H1 (cell line): ENCODE measurements at regions not wholly inside any gene's neighbourhood (a gene's known extent, or its start where the extent isn't known, plus 50 kb on each side); places are given as distances from the start of the nearest gene placed in this dataset.

Experiments used
- CTCF ChIA-PET: fragments of 300-600 bp; sonication (Branson Sonifier 250); formaldehyde crosslinking; loops from one replicate; lab custom pipeline; 2021; ENCODE audit not compliant: partially characterized antibody; lab: Charles Lee
- POLR2A ChIA-PET: fragments of 300-600 bp; sonication (Branson Sonifier 250); formaldehyde crosslinking; loops from one replicate; lab custom pipeline; 2021; ENCODE audit warnings: inconsistent platforms; ENCODE audit not compliant: partially characterized antibody; lab: Charles Lee
- DNase-seq, 2 experiments: peaks; one replicate each; pipeline versions ENCODE4 v3.0.0 to v3.0.0-alpha.2; 2010 to 2022; ENCODE audit warnings: low spot score in 2 of 2, low read depth in 1 of 2, mixed read lengths in 1 of 2
- FAIRE-seq: peaks from 2 replicates; lab custom pipeline; 2011; peaks lifted over from hg19 to GRCh38; lab: Jason Lieb, UNC
- H2AFZ ChIP-seq: 2 replicates; pipeline ENCODE4 v1.8.1; 2012; ENCODE audit warnings: low read length, inconsistent platforms
- H2AK5ac ChIP-seq: 2 replicates; pipeline ENCODE4 v1.6.1; 2013; ENCODE audit warnings: low read depth, low read length
- H2BK120ac ChIP-seq: replicated peaks from 2 replicates; pipeline ENCODE3; 2013; ENCODE audit warnings: low read depth, low read length, inconsistent platforms
- H2BK12ac ChIP-seq: 2 replicates; pipeline ENCODE4 v1.6.1; 2013; ENCODE audit warnings: low read depth, low read length
- H2BK15ac ChIP-seq: 2 replicates; pipeline ENCODE4 v1.6.1; 2013; ENCODE audit warnings: low read length
- H2BK20ac ChIP-seq: 2 replicates; pipeline ENCODE4 v1.6.1; 2013; ENCODE audit warnings: low read length
- H2BK5ac ChIP-seq: 2 replicates; pipeline ENCODE4 v1.6.1; 2013; ENCODE audit warnings: low read depth, low read length
- H3K14ac ChIP-seq: 2 replicates; pipeline ENCODE4 v1.6.1; 2013; ENCODE audit warnings: inconsistent platforms; ENCODE audit not compliant: insufficient read length
- H3K18ac ChIP-seq: 2 replicates; pipeline ENCODE4 v1.6.1; 2013; ENCODE audit warnings: low read length; ENCODE audit errors: extremely low read depth
- H3K23ac ChIP-seq: 2 replicates; pipeline ENCODE4 v1.6.1; 2013; ENCODE audit warnings: inconsistent platforms; ENCODE audit not compliant: insufficient read length
- H3K23me2 ChIP-seq: 2 replicates; pipeline ENCODE4 v1.6.1; 2013; ENCODE audit warnings: low read depth, low read length
- H3K27ac ChIP-seq: 2 replicates; pipeline ENCODE4 v1.6.1; 2011; ENCODE audit warnings: low read depth, low read length, inconsistent platforms
- H3K27me3 ChIP-seq, 4 experiments: replicated peaks in 1 of 4; 1 replicate in 1 of 4; 2 replicates in 3 of 4; pipeline versions ENCODE4 v1.6.1 to v1.8.1; 2011 to 2013; ENCODE audit warnings: low read length in 3 of 4, mild to moderate bottlenecking in 3 of 4, inconsistent platforms in 2 of 4, mixed read lengths in 2 of 4, moderate library complexity in 1 of 4; ENCODE audit not compliant: control insufficient read depth in 3 of 4, insufficient read depth in 3 of 4; ENCODE audit errors: extremely low read depth in 1 of 4
- H3K36me3 ChIP-seq, 4 experiments: 2 replicates each; pipeline versions ENCODE4 v1.6.1 to v1.8.1; 2011 to 2013; ENCODE audit warnings: mild to moderate bottlenecking in 4 of 4, low read length in 3 of 4, moderate library complexity in 2 of 4, control low read depth in 1 of 4, inconsistent platforms in 1 of 4; ENCODE audit not compliant: insufficient read depth in 4 of 4, control insufficient read depth in 2 of 4
- H3K4ac ChIP-seq: replicated peaks from 2 replicates; pipeline ENCODE3; 2013; ENCODE audit warnings: low read length, low read depth, mixed read lengths, inconsistent platforms; ENCODE audit not compliant: insufficient read length
- H3K4me1 ChIP-seq, 4 experiments: replicated peaks in 1 of 4; 1 replicate in 1 of 4; 2 replicates in 3 of 4; pipeline versions ENCODE4 v1.6.1 to v1.8.1; 2011 to 2013; ENCODE audit warnings: low read length in 3 of 4, inconsistent platforms in 2 of 4, mixed read lengths in 1 of 4; ENCODE audit not compliant: insufficient read depth in 4 of 4, control insufficient read depth in 3 of 4
- H3K4me2 ChIP-seq, 2 experiments: 2 replicates each; pipeline versions ENCODE4 v1.6.1 to v1.8.1; 2011 to 2013; ENCODE audit warnings: low read depth in 2 of 2, low read length in 2 of 2, control low read depth in 1 of 2, inconsistent platforms in 1 of 2, mild to moderate bottlenecking in 1 of 2; ENCODE audit not compliant: insufficient read depth in 1 of 2
- H3K4me3 ChIP-seq, 4 experiments: fragments of 200-600, 300-600 bp in 1 of 4; sonication (generic), shearing (Covaris generic), sonication (Bioruptor Twin) in 1 of 4; 2 replicates each; pipeline versions ENCODE4 v1.5.1 to v1.8.1; 2011 to 2016; ENCODE audit warnings: low read length in 4 of 4, low read depth in 3 of 4, control low read depth in 2 of 4, inconsistent platforms in 2 of 4, mild to moderate bottlenecking in 2 of 4, mixed read lengths in 1 of 4, moderate library complexity in 1 of 4; ENCODE audit not compliant: insufficient read depth in 2 of 4; ENCODE audit errors: extremely low read depth in 1 of 4
- H3K56ac ChIP-seq: replicated peaks from 2 replicates; pipeline ENCODE3; 2013; ENCODE audit warnings: low read depth, mild to moderate bottlenecking, mixed read lengths, low read length, inconsistent platforms; ENCODE audit not compliant: insufficient read length
- H3K79me1 ChIP-seq: 2 replicates; pipeline ENCODE4 v1.6.1; 2013; ENCODE audit warnings: low read depth, low read length, control low read depth
- H3K79me2 ChIP-seq, 2 experiments: 2 replicates each; pipeline versions ENCODE4 v1.6.1 to v1.8.1; 2012 to 2013; ENCODE audit warnings: low read length in 2 of 2, mild to moderate bottlenecking in 2 of 2, inconsistent platforms in 1 of 2; ENCODE audit not compliant: insufficient read depth in 2 of 2, control insufficient read depth in 1 of 2
- H3K9ac ChIP-seq, 4 experiments: replicated peaks in 1 of 4; 1 replicate in 1 of 4; 2 replicates in 3 of 4; pipeline versions ENCODE4 v1.6.1 to v1.8.1; 2011 to 2013; ENCODE audit warnings: low read depth in 3 of 4, low read length in 3 of 4, control low read depth in 2 of 4, mild to moderate bottlenecking in 2 of 4, moderate library complexity in 2 of 4, inconsistent platforms in 1 of 4; ENCODE audit errors: extremely low read depth in 1 of 4
- H3K9me3 ChIP-seq, 2 experiments: 2 replicates each; pipeline versions ENCODE4 v1.6.1 to v1.8.1; 2012 to 2013; ENCODE audit warnings: mild to moderate bottlenecking in 2 of 2, moderate library complexity in 2 of 2, control low read depth in 1 of 2, inconsistent platforms in 1 of 2, low read depth in 1 of 2, low read length in 1 of 2, mixed read lengths in 1 of 2; ENCODE audit not compliant: insufficient read depth in 2 of 2
- H4K20me1 ChIP-seq, 2 experiments: replicated peaks in 1 of 2; 2 replicates each; pipeline versions ENCODE3 to v1.8.1; 2011 to 2013; ENCODE audit warnings: inconsistent platforms in 2 of 2, low read length in 2 of 2, mild to moderate bottlenecking in 1 of 2; ENCODE audit not compliant: insufficient read depth in 2 of 2, control insufficient read depth in 1 of 2
- H4K5ac ChIP-seq: 2 replicates; pipeline ENCODE4 v1.6.1; 2013; ENCODE audit warnings: low read length, low read depth, mixed read lengths, inconsistent platforms; ENCODE audit not compliant: insufficient read length
- H4K8ac ChIP-seq: 2 replicates; pipeline ENCODE4 v1.8.0; 2013; ENCODE audit warnings: mild to moderate bottlenecking, moderate library complexity, low read length, inconsistent platforms; ENCODE audit not compliant: insufficient read depth; ENCODE audit errors: extremely low read depth
- H4K91ac ChIP-seq: replicated peaks from 2 replicates; pipeline ENCODE3; 2013; ENCODE audit warnings: low read length, mixed read lengths, inconsistent platforms; ENCODE audit not compliant: insufficient read length
- KDM5A ChIP-seq: fragments of 200-600 bp; IDR thresholded peaks from 2 replicates; pipeline ENCODE4 v1.7.1; 2012; ENCODE audit warnings: mild to moderate bottlenecking, low read length, inconsistent platforms, mixed read lengths
- NANOG ChIP-seq: IDR thresholded peaks from 2 replicates; pipeline ENCODE4 v1.6.1; 2011; ENCODE audit warnings: low read length, low read depth, mild to moderate bottlenecking, inconsistent platforms; ENCODE audit not compliant: insufficient read depth, poor library complexity, severe bottlenecking
- NRF1 ChIP-seq: IDR thresholded peaks from 2 replicates; pipeline ENCODE4 v1.6.1; 2011; ENCODE audit warnings: mild to moderate bottlenecking, low read depth, low read length, improper control_type of control experiment
- POLR2AphosphoS5 ChIP-seq: IDR thresholded peaks from 2 replicates; pipeline ENCODE4 v1.6.1; 2011; ENCODE audit warnings: low read depth, low read length
- WGBS, 2 experiments: shearing (Covaris generic) in 1 of 2; methylation state at CpG; one replicate each; pipeline versions ENCODE4 v1.1.6 to v1.1.7; 2013 to 2015; ENCODE audit warnings: low lambda C conversion rate in 2 of 2, mixed read lengths in 2 of 2, inconsistent platforms in 1 of 2, low coverage in 1 of 2, missing lambda C conversion rate in 1 of 2; ENCODE audit not compliant: insufficient replicate concordance in 2 of 2, insufficient coverage in 1 of 2, insufficient read length in 1 of 2; ENCODE audit errors: extremely low coverage in 1 of 2, missing lambda C conversion rate in 1 of 2; 5-methylcytosine and 5-hydroxymethylcytosine counted together

GRCh38 chr12:87802721-87803011 lies 226.5 kb downstream of the C12orf50 start:
- 100% methylated on average over 1 of the region's 1 CpG; no CpG with 5 or more reads in 1 of the 2 experiments for WGBS, 2 experiments
- Histone ChIP-seq H3K9me3 (no peaks in the 10 kb centered on the region), H2AFZ (no peak overlapping the region), H3K23ac (no peak overlapping the region), H3K36me3 (no peaks in the 10 kb centered on the region), H2BK120ac (no peak overlapping the region), H2BK5ac (no peak overlapping the region), H3K14ac (no peak overlapping the region), H3K18ac (no peak overlapping the region), H3K79me2 (no peaks in the 10 kb centered on the region), H4K8ac (no peak overlapping the region), H3K23me2 (no peaks in the 10 kb centered on the region; the same call in 1 of the 2 replicates), H3K4me1 (no peaks in the 10 kb centered on the region), H3K56ac (no peak overlapping the region), H3K79me1 (no peaks in the 10 kb centered on the region), H3K4me2 (no peak overlapping the region), H3K27me3 (no peaks in the 10 kb centered on the region), H3K4ac (no peak overlapping the region), H4K20me1 (no peaks in the 10 kb centered on the region), H2AK5ac (no peak overlapping the region), H3K4me3 (no peak overlapping the region), H4K91ac (no peak overlapping the region), H3K9ac (no peak overlapping the region), H3K27ac (no peak overlapping the region), H2BK20ac (no peak overlapping the region), H2BK15ac (no peak overlapping the region), H4K5ac (no peak overlapping the region), H2BK12ac (no peak overlapping the region)
- no peak for TF ChIP-seq POLR2AphosphoS5
- TF ChIP-seq NANOG = no peak
- TF ChIP-seq NRF1 = no peak
- no peak for TF ChIP-seq KDM5A
- DNase-seq (no peak), FAIRE-seq (no peak)
- ChIA-PET POLR2A (no interaction called here), CTCF (no interaction called here)
